Right atrium auricular region (tissue), 2 donors: ENCODE measurements at regions not wholly inside any gene's neighbourhood (a gene's known extent, or its start where the extent isn't known, plus 50 kb on each side); places are given as distances from the start of the nearest gene placed in this dataset.

ENCODE experiments used
- DNase-seq: peaks from one replicate; pipeline ENCODE4 v3.0.0-alpha.2; 2019; ENCODE audit warnings: low spot score
- H3K27ac ChIP-seq, 2 donors: fragments of 200-600 bp; sonication (generic); 1 replicate in 1 of 2; 2 replicates in 1 of 2; pipeline ENCODE4 v1.5.1; 2016 to 2019
- H3K27me3 ChIP-seq, 2 donors: fragments of 200-600 bp; sonication (generic); one replicate each; pipeline versions ENCODE4 v1.5.1 to v1.6.0; 2017 to 2019
- H3K36me3 ChIP-seq: fragments of 200-600 bp; sonication (generic); one replicate; pipeline ENCODE4 v1.5.1; 2016
- H3K4me1 ChIP-seq, 2 donors: fragments of 200-600 bp; sonication (generic); one replicate each; pipeline versions ENCODE4 v1.5.1 to v1.6.0; 2017 to 2019
- H3K4me3 ChIP-seq, 2 donors: fragments of 200-600 bp; sonication (generic); 1 replicate in 1 of 2; 2 replicates in 1 of 2; pipeline ENCODE4 v1.5.1; 2017 to 2019; ENCODE audit warnings: mild to moderate bottlenecking in 1 of 2, moderate library complexity in 1 of 2
- H3K9me3 ChIP-seq, 2 donors: fragments of 200-600 bp; sonication (generic); one replicate each; pipeline ENCODE4 v1.5.1; 2019
- CTCF ChIP-seq, 2 donors: fragments of 200-600 bp; sonication (generic); IDR thresholded peaks; one replicate each; pipeline ENCODE4 v1.5.1; 2019; ENCODE audit warnings: antibody characterized with exemption in 2 of 2

GRCh38 chr15:95265419-95265997 lies 1034.1 kb downstream of the MCTP2 start:
- Histone ChIP-seq H3K27ac (peak overlapping the region; percentile 17 to 54), H3K4me1 (no peaks in the 10 kb centered on the region), H3K9me3 (no peaks in the 10 kb centered on the region), H3K4me3 (no peak overlapping the region), H3K36me3 (no peaks in the 10 kb centered on the region), H3K27me3 (no peaks in the 10 kb centered on the region)
- DNase-seq: no peak
- no peak for TF ChIP-seq CTCF (IDR thresholded peaks at IDR 0.05)

GRCh38 chr15:95266451-95267061 lies 1035.2 kb downstream of the MCTP2 start:
- Histone ChIP-seq H3K27ac (peak overlapping the region; percentile 1 to 54), H3K27me3 (no peaks in the 10 kb centered on the region), H3K36me3 (no peaks in the 10 kb centered on the region), H3K9me3 (no peaks in the 10 kb centered on the region), H3K4me3 (no peak overlapping the region), H3K4me1 (no peaks in the 10 kb centered on the region)
- peak; percentile 69 for DNase-seq
- no peak for TF ChIP-seq CTCF (IDR thresholded peaks at IDR 0.05)

GRCh38 chr15:95267481-95267880 lies 1036.1 kb downstream of the MCTP2 start:
- TF ChIP-seq CTCF (IDR thresholded peaks at IDR 0.05): no peak
- DNase-seq: no peak
- Histone ChIP-seq H3K27me3 (no peaks in the 10 kb centered on the region), H3K4me3 (no peak overlapping the region), H3K36me3 (no peaks in the 10 kb centered on the region), H3K4me1 (no peaks in the 10 kb centered on the region), H3K9me3 (no peaks in the 10 kb centered on the region), H3K27ac (peak overlapping the region in 1 of 2 donors; percentile 54)

- H3K36me3 ChIP-seq: no peaks in the 10 kb centered on the region
- H3K27me3 ChIP-seq: no peaks in the 10 kb centered on the region
- DNase-seq: no peak
- no peak for TF ChIP-seq CTCF (IDR thresholded peaks at IDR 0.05)
- H3K9me3 ChIP-seq: no peaks in the 10 kb centered on the region
- H3K4me3 ChIP-seq: no peak overlapping the region
- no peaks in the 10 kb centered on the region for H3K4me1 ChIP-seq
- peak overlapping the region in 1 of 2 donors; percentile 42 for H3K27ac ChIP-seq
These were observed 1038.2 kb downstream of the MCTP2 start for GRCh38 chr15:95269242-95270183.

GRCh38 chr15:95274101-95274500 lies 1042.7 kb downstream of the MCTP2 start:
- Histone ChIP-seq H3K27ac (no peak overlapping the region), H3K27me3 (no peaks in the 10 kb centered on the region), H3K4me1 (no peaks in the 10 kb centered on the region), H3K4me3 (no peak overlapping the region), H3K36me3 (no peaks in the 10 kb centered on the region), H3K9me3 (no peaks in the 10 kb centered on the region)
- TF ChIP-seq CTCF (IDR thresholded peaks at IDR 0.05): no peak
- no peak for DNase-seq
